Stimulated activated CD4-positive, alpha-beta T cell treated with anti-CD3 and anti-CD28 coated beads, Interleukin-15, amount 100 ng/mL, for 24 hours (primary cell): ENCODE measurements at regions not wholly inside any gene's neighbourhood (a gene's known extent, or its start where the extent isn't known, plus 50 kb on each side); places are given as distances from the start of the nearest gene placed in this dataset.
"Not testable (repeated sequence)": the region's sequence is repeated elsewhere in the genome, so short reads cannot be mapped to it uniquely, and the experiment has no call there.

Experiments used
- DNase-seq: peaks from one replicate; pipeline ENCODE4 v3.0.0-alpha.2; 2020

DNA sequence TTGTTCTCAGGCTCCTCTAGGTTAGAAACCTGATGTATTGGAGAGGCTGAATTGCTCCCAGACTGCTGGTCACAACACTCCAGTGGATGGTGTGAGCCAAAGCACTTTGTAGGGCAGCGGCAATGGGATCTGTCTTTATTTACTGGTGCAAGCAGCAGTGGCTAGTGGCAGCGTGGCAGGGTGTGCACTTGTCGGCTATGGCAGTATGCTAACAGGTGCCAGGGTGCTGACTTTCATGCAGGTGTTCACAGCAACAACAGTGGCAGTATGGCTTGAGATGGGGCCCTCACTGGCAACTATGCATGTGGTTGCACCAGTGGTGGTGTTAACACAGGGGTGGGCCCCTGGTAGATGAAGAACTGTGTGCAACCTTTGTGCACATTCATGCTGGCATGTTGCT lies 347.8 kb downstream of the DSC3 start:
- no peak for DNase-seq

DNA sequence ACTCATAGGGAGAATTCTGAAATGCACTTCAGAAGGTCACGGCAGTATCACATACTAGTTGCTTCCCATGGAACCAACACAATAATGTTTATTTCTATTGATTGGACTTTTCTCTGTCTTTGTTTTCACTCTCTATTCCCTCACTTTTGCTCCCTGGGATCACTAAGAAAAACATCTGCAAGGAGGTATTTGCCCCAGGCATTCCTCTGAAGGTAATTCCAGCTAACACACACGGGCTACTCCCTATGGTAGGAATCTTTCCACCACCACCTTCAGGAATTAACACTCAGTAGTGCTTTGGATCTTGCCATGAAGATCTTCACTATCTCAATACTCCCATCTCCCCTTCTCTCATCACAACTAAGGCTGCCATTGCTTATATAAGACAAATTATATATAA lies 353.3 kb downstream of the DSC3 start:
- DNase-seq = no peak

DNA sequence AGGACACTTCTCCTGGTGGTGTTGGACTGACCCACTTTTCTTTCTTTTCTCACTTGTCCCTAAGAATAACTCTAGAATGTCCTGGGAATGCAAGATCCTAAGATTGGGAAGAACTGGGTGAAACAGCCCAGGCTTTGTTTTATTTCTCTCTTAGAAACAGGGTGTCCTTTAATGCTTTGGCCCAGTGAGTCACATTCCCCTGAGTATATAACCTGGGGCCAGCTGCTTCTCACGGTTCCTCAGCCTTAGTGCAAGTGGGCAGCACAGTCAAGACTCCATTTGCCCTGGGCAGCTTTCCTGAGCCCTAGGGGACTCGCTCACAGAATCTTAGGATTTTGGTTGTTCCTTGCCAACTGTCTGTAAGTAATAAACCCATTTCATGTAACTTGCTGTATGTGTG lies 355.0 kb downstream of the DSC3 start:
- DNase-seq = no peak

DNA sequence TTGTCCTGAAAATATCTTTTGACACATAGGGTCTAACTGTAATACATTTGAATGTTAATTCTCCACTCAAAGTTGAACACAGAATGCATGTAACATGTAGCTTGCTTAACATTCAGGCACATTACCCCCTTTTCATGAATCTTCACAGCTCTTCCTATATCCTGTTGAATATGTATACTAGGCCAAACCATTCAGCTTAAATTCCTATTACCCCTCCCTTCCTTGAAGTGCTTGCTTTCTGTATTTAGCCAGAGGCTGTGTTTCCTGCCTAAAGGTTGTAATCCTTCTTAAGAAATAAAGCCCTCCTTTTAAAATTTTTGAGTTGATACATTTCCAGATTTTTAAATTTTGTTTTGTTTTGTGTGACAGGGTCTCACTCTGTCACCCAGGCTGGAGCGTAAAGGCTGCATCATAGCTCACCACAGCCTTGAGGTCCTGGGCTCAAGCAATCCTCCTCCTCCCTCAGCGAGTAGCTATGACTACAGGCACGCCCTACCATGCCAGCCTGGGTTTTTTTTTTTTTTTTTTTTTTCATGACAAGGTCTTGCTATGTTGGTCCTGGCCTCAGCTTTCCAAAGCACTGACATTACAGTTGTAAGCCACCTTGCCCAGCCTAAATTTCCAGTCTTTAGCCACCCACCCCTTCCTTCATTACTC lies 357.6 kb downstream of the DSC3 start:
- DNase-seq = no peak

DNA sequence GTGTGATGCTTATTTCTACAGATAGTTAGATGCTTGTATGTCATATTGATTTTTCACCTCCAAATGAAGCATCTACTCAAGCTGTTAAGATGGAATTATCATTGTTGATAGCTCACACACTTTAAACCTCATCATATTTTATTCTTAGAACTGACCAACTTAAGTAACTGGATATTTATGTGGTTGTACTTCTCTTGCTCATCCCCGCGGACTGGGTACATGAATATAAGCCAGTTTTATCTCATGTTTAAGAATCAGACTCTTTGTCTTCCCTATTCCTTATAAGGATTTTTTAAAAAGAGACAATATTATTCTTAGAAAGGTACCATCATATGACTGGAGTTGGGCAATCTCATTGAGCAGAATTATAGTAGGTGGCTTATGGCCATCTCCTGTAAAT lies 358.7 kb downstream of the DSC3 start:
- no peak for DNase-seq

DNA sequence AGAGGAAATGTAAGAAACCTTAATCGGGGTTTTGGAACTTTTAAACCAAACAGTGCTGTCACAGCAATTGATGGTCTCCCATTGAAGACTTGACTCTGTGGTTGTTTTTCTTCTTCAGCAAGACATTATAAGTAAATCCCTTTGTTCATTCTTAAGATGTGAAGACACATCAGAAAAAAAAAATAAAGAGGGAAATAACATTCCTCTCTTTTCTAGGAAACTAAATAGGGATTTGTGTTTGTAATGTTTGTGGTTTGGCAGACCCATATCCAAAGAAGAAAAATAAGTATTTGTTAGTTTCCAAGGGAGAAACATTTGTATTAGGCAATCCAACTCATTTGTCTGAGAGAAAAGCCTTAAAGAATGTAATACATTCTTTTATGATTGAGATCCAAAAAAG lies 359.9 kb downstream of the DSC3 start:
- no peak for DNase-seq

DNA sequence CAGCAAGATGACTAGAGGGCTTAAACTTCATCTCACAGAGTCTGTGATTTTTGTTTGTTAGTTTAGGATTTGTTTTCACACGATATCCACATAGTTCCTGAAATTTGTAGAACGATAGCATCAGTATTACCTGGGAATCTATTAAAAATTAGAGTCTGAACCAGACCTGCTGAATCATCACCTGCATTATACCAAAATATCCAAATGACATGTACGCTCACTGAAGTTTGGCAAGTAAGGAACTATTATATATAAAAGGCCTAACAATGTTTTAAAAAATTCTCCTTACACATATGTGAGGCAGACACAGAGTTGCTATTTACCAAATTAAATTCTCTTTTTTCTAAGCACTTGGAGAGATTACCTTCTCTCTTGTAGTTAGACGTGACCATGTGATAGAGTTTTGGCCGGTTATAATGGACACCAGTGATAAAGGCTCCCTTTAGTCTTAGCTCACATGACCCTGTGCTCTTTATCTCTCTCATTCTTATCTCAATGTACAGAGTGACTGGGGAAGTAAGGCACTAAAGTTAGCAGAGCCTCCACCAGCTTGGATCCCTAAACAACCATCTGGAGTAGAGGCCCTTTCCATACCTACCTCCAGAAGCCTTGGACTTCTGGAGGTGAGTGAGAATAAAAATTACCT lies 363.1 kb downstream of the DSC3 start:
- no peak for DNase-seq

DNA sequence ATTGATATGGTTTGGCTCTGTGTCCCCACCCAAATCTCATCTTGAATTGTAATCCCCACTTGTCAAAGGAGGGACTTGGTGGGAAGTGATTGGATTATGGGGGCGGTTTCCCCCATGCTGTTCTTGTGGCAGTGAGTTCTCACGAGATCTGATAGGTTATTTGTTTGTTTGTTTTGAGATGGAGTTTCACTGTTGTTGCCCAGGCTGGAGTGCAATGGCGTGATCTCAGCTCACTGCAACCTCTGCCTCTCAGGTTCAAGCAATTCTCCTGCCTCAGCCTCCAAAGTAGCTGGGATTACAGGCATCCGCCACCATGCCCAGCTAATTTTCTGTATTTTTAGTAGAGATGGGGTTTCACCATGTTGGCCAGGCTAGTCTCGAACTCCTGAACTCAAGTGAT lies 364.7 kb downstream of the DSC3 start:
- not testable (repeated sequence) for DNase-seq

DNA sequence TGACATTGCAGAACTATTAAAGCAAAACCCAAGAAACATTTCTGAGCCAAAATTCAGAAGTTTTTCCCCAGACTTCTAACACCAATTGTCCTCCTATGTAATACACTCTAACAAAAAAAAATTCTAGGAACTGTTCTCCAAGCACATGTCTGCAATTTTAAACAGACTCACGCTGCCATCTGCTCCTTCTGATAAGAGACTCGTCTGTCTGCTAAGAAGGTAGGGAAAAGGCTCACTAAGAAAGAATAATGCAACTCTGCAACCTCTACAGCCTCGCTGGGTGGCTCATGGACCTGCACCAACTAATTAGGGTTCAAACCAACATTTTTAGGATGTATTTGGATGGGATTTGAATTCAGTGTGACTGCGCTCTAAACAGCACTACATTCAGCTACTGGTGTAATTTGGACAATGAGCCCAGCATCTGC lies 366.5 kb downstream of the DSC3 start:
- DNase-seq = no peak

DNA sequence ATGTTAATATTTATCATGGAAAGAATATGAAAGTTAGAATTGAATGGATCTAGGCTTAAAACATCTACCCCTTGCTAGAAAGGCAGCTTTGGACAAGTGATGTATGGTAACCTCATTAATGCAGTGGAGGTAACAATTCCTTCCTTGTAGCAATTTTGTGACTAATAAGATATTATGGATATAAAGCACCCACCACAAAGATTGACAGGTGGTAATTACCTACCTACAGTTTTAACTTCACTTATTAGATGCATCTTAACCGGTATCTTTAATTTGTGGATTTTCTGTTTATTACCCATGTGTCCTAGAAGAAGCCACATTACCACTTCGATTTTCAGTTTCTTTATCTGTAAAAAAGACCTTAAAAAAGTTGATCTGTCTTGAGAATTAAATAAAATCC lies 367.0 kb downstream of the DSC3 start:
- DNase-seq = no peak

DNA sequence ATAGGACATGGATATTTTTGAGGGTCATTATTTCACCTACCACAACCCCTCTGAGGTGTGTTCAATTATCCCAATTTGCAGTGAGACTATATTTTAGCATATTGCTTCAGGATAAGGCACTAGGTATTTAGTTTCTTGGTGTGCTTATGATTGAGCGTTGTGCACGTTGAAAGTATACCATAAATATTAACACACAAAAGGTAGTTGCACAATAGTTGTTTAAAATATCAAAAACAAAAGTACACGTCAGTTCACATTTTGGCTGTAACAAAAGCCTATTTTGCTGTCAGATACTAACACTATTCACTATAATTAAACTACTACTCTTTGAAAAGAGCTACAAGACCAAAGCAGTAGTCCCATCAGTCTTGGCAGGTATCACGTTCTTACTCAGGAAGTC lies 367.5 kb downstream of the DSC3 start:
- DNase-seq = no peak

DNA sequence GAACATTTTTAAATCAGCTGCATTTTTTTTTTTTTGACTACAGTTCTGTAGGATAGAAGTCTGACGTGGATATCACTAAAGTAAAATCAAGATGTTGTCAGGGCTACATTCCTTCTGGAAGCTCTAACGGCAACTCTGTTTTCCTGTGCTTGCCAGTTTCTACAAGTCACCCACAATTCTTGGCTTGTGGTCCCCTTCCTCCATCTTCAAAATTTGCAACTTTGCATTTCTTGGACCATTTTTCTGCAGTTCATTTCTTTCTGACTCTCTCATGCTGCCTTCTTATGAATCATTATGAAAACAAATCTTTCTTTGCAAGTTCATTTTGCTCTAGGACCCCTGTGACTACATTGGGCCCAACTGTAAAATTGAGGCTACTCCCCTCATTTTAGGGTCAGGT lies 367.9 kb downstream of the DSC3 start:
- no peak for DNase-seq

DNA sequence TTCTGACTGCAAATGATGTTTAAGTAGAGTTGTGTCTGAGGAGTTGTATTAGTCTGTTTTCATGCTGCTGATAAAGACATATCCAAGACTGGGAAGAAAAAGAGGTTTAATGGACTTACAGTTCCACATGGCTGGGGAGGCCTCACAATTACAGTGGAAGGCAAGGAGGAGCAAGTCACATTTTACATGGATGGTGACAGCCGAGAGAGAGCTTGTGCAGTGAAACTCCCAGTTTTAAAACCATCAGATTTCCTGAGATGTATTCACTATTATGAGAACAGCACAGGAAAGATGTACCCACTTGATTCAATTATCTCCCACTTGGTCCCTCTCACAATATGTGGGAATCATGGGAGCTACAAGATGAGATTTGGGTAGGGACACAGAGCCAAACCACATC lies 370.1 kb downstream of the DSC3 start:
- not testable (repeated sequence) for DNase-seq

DNA sequence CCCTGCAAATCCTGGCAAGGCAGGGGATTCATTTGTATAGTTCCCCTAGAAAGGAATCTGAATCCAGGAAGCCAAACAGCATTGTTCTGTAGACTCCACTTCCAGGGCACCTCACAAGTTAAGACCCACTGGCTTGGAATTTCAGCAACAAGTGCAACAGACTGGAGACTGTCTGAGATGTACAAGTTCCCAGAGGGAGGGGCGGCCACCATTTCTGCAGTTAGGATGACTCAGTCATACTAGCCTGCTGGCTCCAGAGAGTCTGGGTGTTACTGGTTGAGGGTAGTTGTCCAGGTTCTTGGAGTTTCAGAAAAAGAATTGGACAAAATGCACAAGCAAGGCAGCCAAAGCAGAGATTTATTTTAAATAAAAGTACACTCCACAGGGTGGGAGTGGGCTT lies 384.2 kb downstream of the DSC3 start:
- DNase-seq = no peak

DNA sequence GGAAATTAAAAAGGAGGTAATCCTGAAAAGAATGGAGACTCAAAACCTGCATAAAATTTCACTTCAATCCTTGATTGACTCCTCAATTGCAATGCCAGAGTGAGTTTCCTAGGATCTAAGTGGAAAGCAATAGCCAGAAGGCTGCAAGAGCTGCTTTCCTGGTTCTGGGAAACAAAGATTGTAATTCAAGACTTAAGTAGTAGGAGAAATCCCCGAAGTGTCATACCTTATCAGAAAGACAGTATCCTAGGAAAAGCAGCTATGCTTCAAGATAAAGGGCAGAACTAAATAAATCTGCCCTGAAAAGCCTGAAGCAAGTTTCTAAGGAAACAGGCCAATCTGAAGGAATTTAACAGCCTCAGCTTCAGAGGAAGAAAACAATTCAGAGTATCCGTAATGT lies 390.2 kb downstream of the DSC3 start:
- DNase-seq = no peak

DNA sequence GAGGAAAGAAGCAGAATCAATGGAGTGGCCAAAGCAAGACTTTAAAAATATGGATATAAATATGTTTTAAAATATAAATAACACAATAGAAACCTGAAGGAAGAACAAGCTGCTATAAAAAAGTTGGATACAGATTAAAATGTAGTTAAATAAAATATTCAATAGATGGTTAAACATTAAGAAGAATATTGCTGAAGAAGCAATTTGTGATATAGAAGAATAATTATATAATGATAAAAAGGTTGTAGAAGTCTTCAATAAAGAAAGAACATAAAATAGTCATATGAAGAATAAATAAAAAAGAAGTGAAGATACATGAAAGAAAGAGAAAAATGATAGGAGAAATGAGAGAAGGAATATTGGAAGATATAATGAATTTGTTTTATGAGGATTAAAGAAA lies 392.0 kb downstream of the DSC3 start:
- no peak for DNase-seq

DNA sequence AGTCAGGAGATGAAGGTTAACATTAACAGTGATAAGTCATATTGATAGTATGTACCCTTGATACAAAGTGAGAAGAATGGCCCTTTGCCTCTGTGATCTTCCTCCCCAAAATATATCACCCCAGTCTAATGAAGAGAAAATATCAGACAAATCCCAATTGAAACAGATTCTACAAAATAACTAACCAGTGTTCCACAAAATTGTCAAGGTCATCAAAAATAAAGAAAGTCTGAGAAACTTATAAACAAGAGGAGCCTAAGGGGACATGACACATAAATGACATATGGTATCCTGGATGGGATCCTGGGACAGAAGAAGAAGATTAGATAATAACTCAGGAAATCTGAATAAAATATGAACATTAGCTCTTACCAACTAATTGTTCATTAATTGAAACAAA lies 398.4 kb downstream of the DSC3 start:
- no peak for DNase-seq

DNA sequence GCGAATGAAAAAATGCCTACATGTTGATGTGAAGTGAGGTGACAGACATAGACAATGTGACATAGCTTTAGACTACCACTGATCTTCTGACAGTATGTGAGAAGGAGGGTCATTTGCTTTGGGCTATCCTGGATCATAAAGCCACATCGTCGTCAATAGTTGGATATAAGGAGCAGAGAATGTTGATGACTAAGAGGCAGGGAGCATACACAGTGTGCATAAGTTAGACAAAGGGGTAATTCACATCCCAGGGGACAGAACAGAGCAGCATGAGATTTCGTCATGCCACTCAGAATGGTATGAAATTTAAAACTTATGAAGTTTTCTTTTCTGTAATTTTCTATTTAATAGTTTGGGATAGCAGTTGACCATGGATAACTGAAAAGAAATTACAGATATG lies 403.2 kb downstream of the DSC3 start:
- DNase-seq = no peak

DNA sequence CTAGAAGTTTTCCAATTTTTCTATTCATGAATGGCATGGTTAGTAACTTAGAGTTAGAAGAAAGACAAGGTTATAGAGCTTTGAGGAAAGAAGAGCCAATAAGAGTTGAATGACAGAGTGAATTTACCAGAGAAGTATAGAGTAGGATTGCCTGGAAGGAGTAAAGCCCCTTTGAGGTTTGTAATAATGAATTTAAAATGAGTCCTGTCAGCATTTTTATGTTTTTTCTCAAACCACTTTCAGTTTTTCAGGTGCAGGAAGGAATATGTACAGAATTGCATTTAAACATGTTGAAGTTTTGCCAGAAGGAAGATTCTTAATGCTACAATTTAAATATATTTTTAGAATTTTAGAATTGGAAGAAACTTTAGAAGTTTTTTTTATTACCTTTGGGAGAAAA lies 408.3 kb downstream of the DSC3 start:
- DNase-seq = no peak

DNA sequence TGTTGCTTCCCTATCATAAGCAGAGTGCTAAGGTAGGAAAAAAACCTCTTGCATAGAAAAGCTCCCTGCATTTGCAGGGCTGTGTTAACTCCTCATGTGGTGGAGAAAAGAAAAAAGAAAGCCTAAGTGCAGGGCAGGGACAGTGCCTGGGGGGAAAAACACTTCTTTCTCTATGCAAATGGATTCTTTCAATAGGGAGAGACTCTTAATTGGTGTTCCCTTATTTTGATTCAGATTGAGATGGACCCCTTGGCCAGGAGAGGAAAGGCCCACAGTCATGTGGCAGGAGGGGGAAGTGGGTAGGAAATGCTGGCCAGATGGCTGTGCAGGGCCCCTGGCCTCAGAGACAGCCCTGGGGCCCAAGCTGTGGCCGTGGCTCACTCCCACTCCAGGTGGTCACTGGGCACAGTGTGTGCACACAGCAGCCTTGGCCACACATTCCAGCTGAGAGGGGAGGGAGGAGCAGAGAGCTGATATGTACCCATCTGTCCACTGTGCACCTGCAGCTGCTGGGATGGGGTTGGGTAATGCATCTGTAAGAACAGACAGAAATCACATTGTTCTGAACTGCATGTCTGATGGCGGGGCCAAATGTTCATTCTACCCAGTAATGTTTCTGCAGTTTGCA lies 410.4 kb downstream of the DSC3 start:
- no peak for DNase-seq

DNA sequence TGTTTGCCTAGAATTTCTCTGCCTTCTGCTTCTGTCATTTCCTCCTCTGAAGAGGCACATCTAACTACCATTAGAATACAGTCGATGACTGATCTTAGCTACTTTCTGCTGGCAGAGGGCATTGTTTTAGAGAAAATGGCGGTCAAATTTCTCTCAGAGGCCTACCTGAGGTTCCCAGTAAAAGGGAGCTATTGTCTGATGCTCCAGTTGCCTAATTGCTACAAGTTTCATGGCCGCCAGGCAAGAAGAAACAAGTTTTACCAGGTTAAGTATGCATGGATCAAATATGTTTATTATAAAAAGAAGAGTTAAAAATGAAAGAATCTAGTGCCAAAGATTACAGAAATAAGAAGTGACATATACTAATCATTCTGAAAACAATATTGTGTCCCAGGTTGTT lies 416.6 kb downstream of the DSC3 start:
- no peak for DNase-seq

DNA sequence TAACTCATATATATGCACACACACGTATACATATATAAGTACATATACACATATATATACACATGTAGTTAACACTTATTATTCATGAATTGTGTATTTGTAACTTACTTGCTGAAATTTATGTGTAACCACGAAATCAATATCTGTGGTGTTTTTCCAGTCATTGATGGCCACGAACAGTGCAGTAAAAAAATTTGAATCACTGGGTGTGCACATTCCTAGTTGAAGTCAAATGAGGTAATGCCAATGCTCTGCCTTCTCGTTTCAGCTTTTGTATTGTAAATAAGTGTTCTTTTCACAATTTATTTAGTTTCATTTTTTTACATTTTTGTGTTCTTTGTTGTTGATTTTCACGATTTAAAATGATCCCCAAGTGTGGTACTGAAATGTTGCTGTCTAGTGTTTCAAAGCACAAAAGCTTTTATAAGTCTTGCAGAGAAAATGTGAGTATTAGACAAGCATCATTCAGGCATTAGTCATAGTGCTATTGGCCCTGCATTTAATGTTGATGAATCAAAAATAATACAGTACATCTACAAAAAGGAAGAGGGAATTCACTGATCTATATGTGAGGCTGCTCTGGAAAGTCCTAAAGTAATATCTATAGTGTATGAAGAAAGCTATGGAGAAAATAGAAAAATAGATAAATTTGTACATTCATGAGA lies 419.0 kb downstream of the DSC3 start:
- DNase-seq = no peak

DNA sequence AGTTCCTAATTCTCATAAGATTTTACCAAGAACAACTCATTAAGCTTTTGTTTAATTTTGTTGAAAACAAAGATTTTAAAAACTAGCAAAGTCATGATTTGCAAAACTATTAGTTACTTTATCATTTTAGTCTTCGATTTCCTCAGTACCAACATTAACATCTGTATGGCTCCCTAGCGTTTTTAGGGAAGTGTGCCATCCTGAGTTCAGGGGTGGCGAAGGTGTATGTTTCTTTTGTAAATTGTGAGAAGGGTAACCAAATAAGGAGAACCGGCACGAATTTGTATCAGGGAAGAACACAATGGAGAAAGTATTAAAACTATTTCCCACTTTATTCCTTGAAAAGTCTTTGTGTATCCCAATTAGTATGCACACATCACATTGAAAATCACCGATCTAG lies 419.9 kb downstream of the DSC3 start:
- no peak for DNase-seq

DNA sequence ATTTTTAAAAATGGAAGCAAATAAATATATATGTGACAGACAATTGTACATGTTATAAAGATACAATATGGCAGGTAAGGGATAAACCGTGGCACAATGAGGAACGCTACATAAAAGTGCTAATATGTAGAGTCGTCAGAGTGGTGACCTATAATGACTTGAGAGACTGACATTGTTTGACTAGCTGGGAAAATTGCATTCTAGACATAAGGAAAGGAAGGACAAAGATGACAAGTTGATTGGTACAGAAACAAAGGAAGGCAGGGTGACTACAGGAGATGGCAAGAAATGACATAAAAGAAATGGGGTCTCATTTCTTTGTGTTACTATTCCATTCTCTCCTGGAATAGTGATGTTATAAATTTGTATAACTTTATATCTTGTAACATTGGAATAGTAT lies 420.4 kb downstream of the DSC3 start:
- no peak for DNase-seq
